ENCODE measurements at regions not wholly inside any gene's neighbourhood (a gene's known extent, or its start where the extent isn't known, plus 50 kb on each side); places are given as distances from the start of the nearest gene placed in this dataset.

- TF ChIP-seq CTCF (IDR thresholded peaks at IDR 0.05; ENCODE audit: insufficient read depth, low read length, poor library complexity, severe bottlenecking), result no peak
- no peak for TF ChIP-seq EZH2phosphoT487 (conservative IDR thresholded peaks at IDR 0.05; ENCODE audit: low read length)
Measured at GRCh38 chr17:69943058-69943457, 132.0 kb upstream of the KCNJ16 start.

Measured in SU-DHL-6 (cell line).